ENCODE measurements at regions not wholly inside any gene's neighbourhood (a gene's known extent, or its start where the extent isn't known, plus 50 kb on each side); places are given as distances from the start of the nearest gene placed in this dataset.
"Not testable (repeated sequence)": the region's sequence is repeated elsewhere in the genome, so short reads cannot be mapped to it uniquely, and the experiment has no call there.

- DNase-seq, result not testable (repeated sequence)
These were observed 284.3 kb upstream of the EXOC2 start for GRCh38 chr6:977226-977625.

- DNase-seq, result no peak
These were observed 279.2 kb upstream of the EXOC2 start for GRCh38 chr6:971981-972640.

GRCh38 chr6:968791-969190, 275.9 kb upstream of the EXOC2 start:
- no peak for DNase-seq

- DNase-seq, result no peak
These were observed 274.8 kb upstream of the EXOC2 start for GRCh38 chr6:967701-968100.

GRCh38 chr6:965343-965742, 272.4 kb upstream of the EXOC2 start:
- no peak for DNase-seq

- DNase-seq, result no peak
These were observed 270.5 kb upstream of the EXOC2 start for GRCh38 chr6:963456-963855.

- no peak for DNase-seq
These were observed 268.5 kb upstream of the EXOC2 start for GRCh38 chr6:961407-961960.

GRCh38 chr6:960356-960755, 267.4 kb upstream of the EXOC2 start:
- DNase-seq, result no peak

GRCh38 chr6:958488-958887, 265.5 kb upstream of the EXOC2 start:
- no peak for DNase-seq

- DNase-seq, result no peak
These were observed 258.7 kb upstream of the EXOC2 start for GRCh38 chr6:951399-952181.

- no peak for DNase-seq
These were observed 254.4 kb upstream of the EXOC2 start for GRCh38 chr6:947235-947934.

- DNase-seq, result no peak
These were observed 253.6 kb upstream of the EXOC2 start for GRCh38 chr6:946546-946945.

GRCh38 chr6:939526-940252, 246.8 kb upstream of the EXOC2 start:
- no peak for DNase-seq

- no peak for DNase-seq
These were observed 246.0 kb upstream of the EXOC2 start for GRCh38 chr6:938916-939315.

- DNase-seq, result no peak
These were observed 245.4 kb upstream of the EXOC2 start for GRCh38 chr6:938271-938905.

- DNase-seq, result no peak
These were observed 242.6 kb upstream of the EXOC2 start for GRCh38 chr6:935582-935981.

- DNase-seq, result no peak
These were observed 241.7 kb upstream of the EXOC2 start for GRCh38 chr6:934686-935085.

GRCh38 chr6:931919-932318, 239.0 kb upstream of the EXOC2 start:
- DNase-seq, result not testable (repeated sequence)

GRCh38 chr6:927157-927556, 234.2 kb upstream of the EXOC2 start:
- DNase-seq, result no peak

GRCh38 chr6:925656-926213, 232.8 kb upstream of the EXOC2 start:
- DNase-seq, result no peak

GRCh38 chr6:924661-925060, 231.7 kb upstream of the EXOC2 start:
- DNase-seq, result no peak

GRCh38 chr6:921400-921799, 228.5 kb upstream of the EXOC2 start:
- no peak for DNase-seq

Data from CD4-positive, alpha-beta T cell treated with Interleukin-21 for 1 hour (primary cell).